Osteoblast (primary cell): ENCODE measurements at regions not wholly inside any gene's neighbourhood (a gene's known extent, or its start where the extent isn't known, plus 50 kb on each side); places are given as distances from the start of the nearest gene placed in this dataset.

Experiments
- DNase-seq: peaks from one replicate; pipeline ENCODE4 v3.0.0; 2011; ENCODE audit warnings: low spot score, mixed read lengths; ENCODE audit not compliant: insufficient read length; ENCODE audit errors: missing footprints
- H2AFZ ChIP-seq: 2 replicates; pipeline ENCODE4 v1.6.0; 2011; ENCODE audit warnings: mild to moderate bottlenecking, low read length
- H3K27ac ChIP-seq: 2 replicates; pipeline ENCODE4 v1.5.1; 2011; ENCODE audit warnings: mild to moderate bottlenecking, low read depth, low read length, moderate library complexity
- H3K27me3 ChIP-seq: 2 replicates; pipeline ENCODE4 v1.6.0; 2012; ENCODE audit warnings: mild to moderate bottlenecking, control low read depth, inconsistent platforms, low read length, moderate library complexity; ENCODE audit not compliant: insufficient read depth
- H3K36me3 ChIP-seq: 2 replicates; pipeline ENCODE4 v1.5.1; 2011; ENCODE audit warnings: mild to moderate bottlenecking, low read length, control low read depth, moderate library complexity; ENCODE audit not compliant: insufficient read depth
- H3K4me1 ChIP-seq: 2 replicates; pipeline ENCODE4 v1.5.1; 2011; ENCODE audit warnings: mild to moderate bottlenecking, low read length, control low read depth, moderate library complexity; ENCODE audit not compliant: insufficient read depth
- H3K4me2 ChIP-seq: 2 replicates; pipeline ENCODE4 v1.6.0; 2011; ENCODE audit warnings: mild to moderate bottlenecking, low read length; ENCODE audit not compliant: insufficient read depth
- H3K4me3 ChIP-seq: fragments of 200-600 bp; sonication (generic); 3 replicates; pipeline ENCODE4 v1.5.1; 2012; ENCODE audit warnings: mild to moderate bottlenecking, low read length, inconsistent platforms; ENCODE audit not compliant: insufficient read depth
- H3K79me2 ChIP-seq: 2 replicates; pipeline ENCODE4 v1.6.0; 2012; ENCODE audit warnings: mild to moderate bottlenecking, low read length, control low read depth, inconsistent platforms; ENCODE audit not compliant: insufficient read depth
- H3K9me3 ChIP-seq: 2 replicates; pipeline ENCODE4 v1.5.1; 2011; ENCODE audit warnings: low read depth, low read length, control low read depth
- H4K20me1 ChIP-seq: 2 replicates; pipeline ENCODE4 v1.6.0; 2012; ENCODE audit warnings: mild to moderate bottlenecking, low read length, control low read depth; ENCODE audit not compliant: insufficient read depth
- TF ChIP-seq, protein P1 (sequence below): IDR thresholded peaks from 2 replicates; pipeline ENCODE4 v1.5.1; 2011; ENCODE audit warnings: mild to moderate bottlenecking, low read depth, low read length, moderate library complexity; ENCODE audit errors: extremely low read depth

DNA sequence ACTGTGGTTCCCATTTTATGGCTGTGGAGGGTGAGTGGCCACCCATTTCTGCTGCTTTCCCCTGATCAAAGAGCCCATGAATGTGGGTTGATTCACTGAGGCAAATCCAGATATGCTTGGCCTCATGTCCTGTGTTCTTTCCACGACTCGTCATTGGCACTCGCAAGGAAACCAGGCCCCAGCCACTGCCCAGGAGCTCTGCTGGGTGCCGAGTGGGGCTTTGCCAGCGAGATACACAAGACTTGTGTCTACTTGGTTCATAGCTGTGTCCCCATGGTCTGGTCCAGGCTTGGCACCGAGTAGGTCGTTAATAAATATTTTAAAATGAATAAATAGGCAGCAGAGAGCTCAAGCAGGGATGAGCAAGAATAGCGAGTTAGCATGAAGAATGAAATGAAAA is 1291.5 kb downstream of the TBC1D22A start:
- Histone ChIP-seq H3K27me3 (no peaks in the 10 kb centered on the region), H3K4me3 (no peak overlapping the region), H4K20me1 (no peaks in the 10 kb centered on the region), H3K4me2 (no peak overlapping the region), H3K27ac (no peak overlapping the region), H3K4me1 (no peaks in the 10 kb centered on the region), H3K79me2 (no peaks in the 10 kb centered on the region), H3K9me3 (no peaks in the 10 kb centered on the region), H2AFZ (no peak overlapping the region), H3K36me3 (no peaks in the 10 kb centered on the region)
- peak; percentile 62 for DNase-seq
- TF ChIP-seq, protein P1, sequence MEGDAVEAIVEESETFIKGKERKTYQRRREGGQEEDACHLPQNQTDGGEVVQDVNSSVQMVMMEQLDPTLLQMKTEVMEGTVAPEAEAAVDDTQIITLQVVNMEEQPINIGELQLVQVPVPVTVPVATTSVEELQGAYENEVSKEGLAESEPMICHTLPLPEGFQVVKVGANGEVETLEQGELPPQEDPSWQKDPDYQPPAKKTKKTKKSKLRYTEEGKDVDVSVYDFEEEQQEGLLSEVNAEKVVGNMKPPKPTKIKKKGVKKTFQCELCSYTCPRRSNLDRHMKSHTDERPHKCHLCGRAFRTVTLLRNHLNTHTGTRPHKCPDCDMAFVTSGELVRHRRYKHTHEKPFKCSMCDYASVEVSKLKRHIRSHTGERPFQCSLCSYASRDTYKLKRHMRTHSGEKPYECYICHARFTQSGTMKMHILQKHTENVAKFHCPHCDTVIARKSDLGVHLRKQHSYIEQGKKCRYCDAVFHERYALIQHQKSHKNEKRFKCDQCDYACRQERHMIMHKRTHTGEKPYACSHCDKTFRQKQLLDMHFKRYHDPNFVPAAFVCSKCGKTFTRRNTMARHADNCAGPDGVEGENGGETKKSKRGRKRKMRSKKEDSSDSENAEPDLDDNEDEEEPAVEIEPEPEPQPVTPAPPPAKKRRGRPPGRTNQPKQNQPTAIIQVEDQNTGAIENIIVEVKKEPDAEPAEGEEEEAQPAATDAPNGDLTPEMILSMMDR: no peak

DNA sequence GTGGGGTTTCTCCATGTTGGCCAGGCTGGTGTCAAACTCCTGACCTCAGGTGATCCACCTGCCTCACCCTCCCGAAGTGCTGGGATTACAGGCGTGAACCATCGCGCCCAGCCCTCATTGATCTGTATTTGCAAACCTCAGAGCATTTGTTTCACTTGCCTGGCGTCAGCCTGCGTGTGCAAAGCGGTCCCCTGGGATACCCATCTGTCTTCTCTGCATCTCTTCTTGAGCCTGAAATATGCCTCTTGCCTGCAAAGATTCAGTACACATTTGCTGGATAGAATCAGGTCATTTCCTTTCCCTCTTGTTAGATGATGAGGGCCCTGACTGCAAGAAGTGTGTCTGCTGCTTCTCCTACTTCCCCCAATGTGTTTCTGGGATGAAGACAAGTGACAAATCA is 1291.0 kb downstream of the TBC1D22A start:
- H3K4me1 ChIP-seq: no peaks in the 10 kb centered on the region
- H2AFZ ChIP-seq: no peak overlapping the region
- no peaks in the 10 kb centered on the region for H3K79me2 ChIP-seq
- H4K20me1 ChIP-seq: no peaks in the 10 kb centered on the region
- H3K27ac ChIP-seq: no peak overlapping the region
- no peak overlapping the region for H3K4me3 ChIP-seq
- H3K4me2 ChIP-seq: no peak overlapping the region
- TF ChIP-seq, protein P1: no peak
- no peaks in the 10 kb centered on the region for H3K27me3 ChIP-seq
- no peak for DNase-seq
- no peaks in the 10 kb centered on the region for H3K36me3 ChIP-seq
- H3K9me3 ChIP-seq: no peaks in the 10 kb centered on the region

DNA sequence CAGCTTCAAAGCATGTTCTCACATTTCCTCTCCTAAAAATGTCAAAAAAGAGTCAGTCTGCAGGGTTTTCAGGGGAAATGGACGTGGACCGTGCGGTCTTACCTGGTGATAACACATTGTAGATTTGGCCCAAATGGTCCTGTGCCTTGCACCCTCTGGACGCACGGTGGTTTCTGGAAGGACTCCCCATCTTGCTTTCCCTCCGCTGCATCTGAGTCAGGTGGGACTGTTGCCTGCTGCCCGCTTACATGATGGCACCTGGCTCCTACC is 1290.1 kb downstream of the TBC1D22A start:
- TF ChIP-seq, protein P1: no peak
- H3K4me3 ChIP-seq: no peak overlapping the region
- DNase-seq: no peak
- no peak overlapping the region for H2AFZ ChIP-seq
- no peaks in the 10 kb centered on the region for H3K36me3 ChIP-seq
- peaks cover 2% of the 10 kb centered on the region for H3K9me3 ChIP-seq
- H4K20me1 ChIP-seq: no peaks in the 10 kb centered on the region
- H3K27me3 ChIP-seq: no peaks in the 10 kb centered on the region
- H3K27ac ChIP-seq: no peak overlapping the region
- no peaks in the 10 kb centered on the region for H3K79me2 ChIP-seq
- no peaks in the 10 kb centered on the region for H3K4me1 ChIP-seq
- H3K4me2 ChIP-seq: no peak overlapping the region

DNA sequence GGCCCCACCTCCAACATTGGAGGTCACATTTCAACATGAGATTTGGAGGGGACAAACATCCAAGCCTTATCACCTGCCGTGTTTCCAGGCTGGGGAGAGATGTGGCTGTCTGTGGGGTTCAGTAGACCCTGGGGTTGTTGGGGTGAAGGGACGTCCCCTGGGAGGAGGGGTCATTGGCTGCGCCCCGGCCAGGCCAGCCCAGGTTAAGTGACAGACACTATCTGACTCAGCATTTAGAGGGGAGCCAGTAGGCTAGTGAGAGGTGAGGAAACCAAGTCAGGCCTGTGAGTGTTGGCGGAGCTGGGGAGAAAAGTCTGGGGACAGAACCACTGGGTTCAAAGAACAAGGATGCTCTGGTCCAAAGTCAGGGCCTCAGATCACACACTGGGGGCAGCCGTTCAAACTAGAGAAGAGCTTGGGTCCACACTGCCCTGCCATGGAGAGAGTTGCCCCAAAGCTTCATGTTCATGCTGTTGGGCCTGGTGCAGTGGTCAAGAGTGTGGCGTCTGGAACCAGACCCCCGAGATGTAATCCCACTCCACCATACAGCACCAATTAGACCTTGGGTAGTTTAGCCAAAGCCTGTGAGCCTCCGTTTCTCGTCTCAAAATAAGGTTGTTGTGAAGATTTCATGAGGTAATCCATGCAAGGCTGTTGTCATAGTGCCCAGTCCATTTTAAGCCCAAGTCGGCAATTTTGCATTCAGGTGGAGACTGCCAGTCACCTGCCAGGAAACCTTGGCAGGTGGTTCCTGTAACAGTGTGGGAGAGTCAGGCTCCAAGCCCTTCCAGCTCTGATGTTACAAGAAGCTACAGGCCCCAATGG is 1289.6 kb downstream of the TBC1D22A start:
- Histone ChIP-seq H3K36me3 (no peaks in the 10 kb centered on the region), H2AFZ (no peak overlapping the region), H3K4me2 (no peak overlapping the region), H3K4me1 (no peaks in the 10 kb centered on the region), H4K20me1 (no peaks in the 10 kb centered on the region), H3K79me2 (no peaks in the 10 kb centered on the region), H3K27me3 (no peaks in the 10 kb centered on the region), H3K27ac (no peak overlapping the region), H3K4me3 (no peak overlapping the region), H3K9me3 (peaks cover 2% of the 10 kb centered on the region)
- no peak for DNase-seq
- TF ChIP-seq, protein P1: no peak
